ENCODE measurements at regions not wholly inside any gene's neighbourhood (a gene's known extent, or its start where the extent isn't known, plus 50 kb on each side); places are given as distances from the start of the nearest gene placed in this dataset.

- FAIRE-seq (no peak), DNase-seq (no peak)
- Histone ChIP-seq H3K4me1 (ENCODE audit: control insufficient read depth in 2 of 3, insufficient read depth in 2 of 3, low read depth in 1 of 3, low read length in 3 of 3) (no peaks in the 10 kb centered on the region), H3K27me3 (ENCODE audit: control insufficient read depth, insufficient read depth, low read length) (no peaks in the 10 kb centered on the region), H3K9me3 (ENCODE audit: control insufficient read depth in 2 of 3, insufficient read depth in 1 of 3, low read length in 3 of 3) (no peaks in the 10 kb centered on the region), H3K36me3 (ENCODE audit: control insufficient read depth in 2 of 3, insufficient read depth in 3 of 3, low read length in 3 of 3) (no peaks in the 10 kb centered on the region), H3K9ac (ENCODE audit: low read length in 3 of 3) (no peak overlapping the region), H3K4me3 (ENCODE audit: low read length in 3 of 3) (no peak overlapping the region), H3K27ac (ENCODE audit: low read depth in 2 of 2, low read length in 2 of 2) (no peak overlapping the region)
- no peak for TF ChIP-seq CTCF (IDR thresholded peaks at IDR 0.05; ENCODE audit: borderline replicate concordance, extremely low read depth, insufficient read depth)
- intact Hi-C loops (cut with DNase I): no loop called here
Observed at GRCh38 chr19:32200312-32201038, 144.9 kb upstream of the ZNF507 start.

GRCh38 chr19:32201211-32201610 is 144.2 kb upstream of the ZNF507 start:
- Histone ChIP-seq H3K4me1 (ENCODE audit: control insufficient read depth in 2 of 3, insufficient read depth in 2 of 3, low read depth in 1 of 3, low read length in 3 of 3) (no peaks in the 10 kb centered on the region), H3K36me3 (ENCODE audit: control insufficient read depth in 2 of 3, insufficient read depth in 3 of 3, low read length in 3 of 3) (no peaks in the 10 kb centered on the region), H3K4me3 (ENCODE audit: low read length in 3 of 3) (no peak overlapping the region), H3K27ac (ENCODE audit: low read depth in 2 of 2, low read length in 2 of 2) (no peak overlapping the region), H3K9me3 (ENCODE audit: control insufficient read depth in 2 of 3, insufficient read depth in 1 of 3, low read length in 3 of 3) (no peaks in the 10 kb centered on the region), H3K9ac (ENCODE audit: low read length in 3 of 3) (no peak overlapping the region), H3K27me3 (ENCODE audit: control insufficient read depth, insufficient read depth, low read length) (no peaks in the 10 kb centered on the region)
- intact Hi-C loops (cut with DNase I): no loop called here
- no peak for TF ChIP-seq CTCF (IDR thresholded peaks at IDR 0.05; ENCODE audit: borderline replicate concordance, extremely low read depth, insufficient read depth)
- no peak for FAIRE-seq
- DNase-seq: no peak

GRCh38 chr19:32201636-32202051 is 143.8 kb upstream of the ZNF507 start:
- intact Hi-C loops (cut with DNase I): no loop called here
- H3K9me3 ChIP-seq (ENCODE audit: control insufficient read depth in 2 of 3, insufficient read depth in 1 of 3, low read length in 3 of 3): no peaks in the 10 kb centered on the region
- no peak overlapping the region for H3K9ac ChIP-seq (ENCODE audit: low read length in 3 of 3)
- FAIRE-seq (no peak), DNase-seq (peak in 1 of 5 donors; percentile 7)
- H3K36me3 ChIP-seq (ENCODE audit: control insufficient read depth in 2 of 3, insufficient read depth in 3 of 3, low read length in 3 of 3): no peaks in the 10 kb centered on the region
- H3K27me3 ChIP-seq (ENCODE audit: control insufficient read depth, insufficient read depth, low read length): no peaks in the 10 kb centered on the region
- TF ChIP-seq CTCF (IDR thresholded peaks at IDR 0.05; ENCODE audit: borderline replicate concordance, extremely low read depth, insufficient read depth): no peak
- H3K4me3 ChIP-seq (ENCODE audit: low read length in 3 of 3): no peak overlapping the region
- H3K4me1 ChIP-seq (ENCODE audit: control insufficient read depth in 2 of 3, insufficient read depth in 2 of 3, low read depth in 1 of 3, low read length in 3 of 3): no peaks in the 10 kb centered on the region
- no peak overlapping the region for H3K27ac ChIP-seq (ENCODE audit: low read depth in 2 of 2, low read length in 2 of 2)

GRCh38 chr19:32202244-32202643 is 143.2 kb upstream of the ZNF507 start:
- FAIRE-seq: no peak

More at GRCh38 chr19:32202244-32202643, 143.2 kb upstream of the ZNF507 start:
- no peak overlapping the region for H3K4me3 ChIP-seq (ENCODE audit: low read length in 3 of 3)
- H3K9ac ChIP-seq (ENCODE audit: low read length in 3 of 3): no peak overlapping the region
- H3K9me3 ChIP-seq (ENCODE audit: control insufficient read depth in 2 of 3, insufficient read depth in 1 of 3, low read length in 3 of 3): no peaks in the 10 kb centered on the region
- intact Hi-C loops (cut with DNase I): no loop called here
- H3K36me3 ChIP-seq (ENCODE audit: control insufficient read depth in 2 of 3, insufficient read depth in 3 of 3, low read length in 3 of 3): no peaks in the 10 kb centered on the region
- no peaks in the 10 kb centered on the region for H3K4me1 ChIP-seq (ENCODE audit: control insufficient read depth in 2 of 3, insufficient read depth in 2 of 3, low read depth in 1 of 3, low read length in 3 of 3)
- H3K27ac ChIP-seq (ENCODE audit: low read depth in 2 of 2, low read length in 2 of 2): no peak overlapping the region
- no peak for TF ChIP-seq CTCF (IDR thresholded peaks at IDR 0.05; ENCODE audit: borderline replicate concordance, extremely low read depth, insufficient read depth)
- no peak for DNase-seq
- H3K27me3 ChIP-seq (ENCODE audit: control insufficient read depth, insufficient read depth, low read length): no peaks in the 10 kb centered on the region

All from kidney (tissue), 13 donors.